ENCODE measurements at regions not wholly inside any gene's neighbourhood (a gene's known extent, or its start where the extent isn't known, plus 50 kb on each side); places are given as distances from the start of the nearest gene placed in this dataset.

- Histone ChIP-seq H3K79me2 (ENCODE audit: control insufficient read depth, insufficient read depth, low read length) (no peaks in the 10 kb centered on the region), H3K9me1 (ENCODE audit: control insufficient read depth, extremely low read depth, insufficient read depth, low read length) (no peaks in the 10 kb centered on the region), H3K36me3 (ENCODE audit: control insufficient read depth in 2 of 2, extremely low read depth in 1 of 2, insufficient read depth in 2 of 2, low read length in 2 of 2) (no peaks in the 10 kb centered on the region), H2AFZ (ENCODE audit: control insufficient read depth, low read length) (no peak overlapping the region), H4K20me1 (ENCODE audit: control insufficient read depth, extremely low read depth, insufficient read depth, low read length) (no peaks in the 10 kb centered on the region), H3K9ac (ENCODE audit: control insufficient read depth, extremely low read depth, insufficient read depth, low read length) (no peak overlapping the region), H3K27ac (ENCODE audit: control insufficient read depth, insufficient read depth, low read length) (no peak overlapping the region), H3K4me1 (ENCODE audit: control insufficient read depth, extremely low read depth, insufficient read depth, low read length) (no peaks in the 10 kb centered on the region), H3K4me2 (ENCODE audit: control insufficient read depth, extremely low read depth, insufficient read depth, low read depth, low read length) (no peak overlapping the region), H3K4me3 (ENCODE audit: control insufficient read depth in 2 of 3, extremely low read depth in 1 of 3, insufficient read depth in 2 of 3, low read depth in 1 of 3, low read length in 3 of 3) (no peak overlapping the region), H3K9me3 (ENCODE audit: control insufficient read depth, low read depth, low read length) (no peaks in the 10 kb centered on the region), H3K27me3 (ENCODE audit: control insufficient read depth, extremely low read depth, insufficient read depth, low read length) (no peaks in the 10 kb centered on the region)
- dilution Hi-C loops (cut with MboI; ENCODE audit: extremely low pct_ligation_motif_present, low sequenced_read_pairs) = no loop called here
- TF ChIP-seq EZH2 (IDR thresholded peaks at IDR 0.05; ENCODE audit: low read length) (no peak), CTCF (optimal IDR thresholded peaks at IDR 0.05 in 1 of 3, IDR thresholded peaks at IDR 0.05 in 1 of 3, conservative IDR thresholded peaks at IDR 0.05 in 1 of 3; ENCODE audit: extremely low read depth in 1 of 3, insufficient read depth in 2 of 3, low read length in 3 of 3) (no peak)
- no peak for DNase-seq (ENCODE audit: low read depth, low spot score)
- FAIRE-seq = no peak
These were observed 53.2 kb upstream of the CCDC6 start for GRCh38 chr10:59959504-59960018.

- DNase-seq (ENCODE audit: low read depth, low spot score) (no peak), FAIRE-seq (no peak)
- Histone ChIP-seq H3K36me3 (ENCODE audit: control insufficient read depth in 2 of 2, extremely low read depth in 1 of 2, insufficient read depth in 2 of 2, low read length in 2 of 2) (no peaks in the 10 kb centered on the region), H3K4me3 (ENCODE audit: control insufficient read depth in 2 of 3, extremely low read depth in 1 of 3, insufficient read depth in 2 of 3, low read depth in 1 of 3, low read length in 3 of 3) (no peak overlapping the region), H3K4me1 (ENCODE audit: control insufficient read depth, extremely low read depth, insufficient read depth, low read length) (no peaks in the 10 kb centered on the region), H3K9me1 (ENCODE audit: control insufficient read depth, extremely low read depth, insufficient read depth, low read length) (no peaks in the 10 kb centered on the region), H3K27me3 (ENCODE audit: control insufficient read depth, extremely low read depth, insufficient read depth, low read length) (no peaks in the 10 kb centered on the region), H3K9me3 (ENCODE audit: control insufficient read depth, low read depth, low read length) (no peaks in the 10 kb centered on the region), H4K20me1 (ENCODE audit: control insufficient read depth, extremely low read depth, insufficient read depth, low read length) (no peaks in the 10 kb centered on the region), H3K4me2 (ENCODE audit: control insufficient read depth, extremely low read depth, insufficient read depth, low read depth, low read length) (no peak overlapping the region), H3K9ac (ENCODE audit: control insufficient read depth, extremely low read depth, insufficient read depth, low read length) (no peak overlapping the region), H3K79me2 (ENCODE audit: control insufficient read depth, insufficient read depth, low read length) (no peaks in the 10 kb centered on the region), H3K27ac (ENCODE audit: control insufficient read depth, insufficient read depth, low read length) (no peak overlapping the region), H2AFZ (ENCODE audit: control insufficient read depth, low read length) (no peak overlapping the region)
- dilution Hi-C loops (cut with MboI; ENCODE audit: extremely low pct_ligation_motif_present, low sequenced_read_pairs) = no loop called here
- TF ChIP-seq EZH2 (IDR thresholded peaks at IDR 0.05; ENCODE audit: low read length) = no peak
These were observed 52.5 kb upstream of the CCDC6 start for GRCh38 chr10:59958882-59959281.

- DNase-seq (ENCODE audit: low read depth, low spot score) (no peak), FAIRE-seq (no peak)
- H3K27ac ChIP-seq (ENCODE audit: control insufficient read depth, insufficient read depth, low read length) = no peak overlapping the region
- H3K9me1 ChIP-seq (ENCODE audit: control insufficient read depth, extremely low read depth, insufficient read depth, low read length) = no peaks in the 10 kb centered on the region
- H3K79me2 ChIP-seq (ENCODE audit: control insufficient read depth, insufficient read depth, low read length) = no peaks in the 10 kb centered on the region
- dilution Hi-C loops (cut with MboI; ENCODE audit: extremely low pct_ligation_motif_present, low sequenced_read_pairs) = no loop called here
- no peaks in the 10 kb centered on the region for H3K9me3 ChIP-seq (ENCODE audit: control insufficient read depth, low read depth, low read length)
- H3K36me3 ChIP-seq (ENCODE audit: control insufficient read depth in 2 of 2, extremely low read depth in 1 of 2, insufficient read depth in 2 of 2, low read length in 2 of 2) = no peaks in the 10 kb centered on the region
- H3K9ac ChIP-seq (ENCODE audit: control insufficient read depth, extremely low read depth, insufficient read depth, low read length) = no peak overlapping the region
- H3K4me2 ChIP-seq (ENCODE audit: control insufficient read depth, extremely low read depth, insufficient read depth, low read depth, low read length) = no peak overlapping the region
- TF ChIP-seq EZH2 (IDR thresholded peaks at IDR 0.05; ENCODE audit: low read length) (no peak), CTCF (optimal IDR thresholded peaks at IDR 0.05 in 1 of 3, IDR thresholded peaks at IDR 0.05 in 1 of 3, conservative IDR thresholded peaks at IDR 0.05 in 1 of 3; ENCODE audit: extremely low read depth in 1 of 3, insufficient read depth in 2 of 3, low read length in 3 of 3) (no peak)
- H3K27me3 ChIP-seq (ENCODE audit: control insufficient read depth, extremely low read depth, insufficient read depth, low read length) = no peaks in the 10 kb centered on the region
- H4K20me1 ChIP-seq (ENCODE audit: control insufficient read depth, extremely low read depth, insufficient read depth, low read length) = no peaks in the 10 kb centered on the region
- H3K4me3 ChIP-seq (ENCODE audit: control insufficient read depth in 2 of 3, extremely low read depth in 1 of 3, insufficient read depth in 2 of 3, low read depth in 1 of 3, low read length in 3 of 3) = no peak overlapping the region
- H3K4me1 ChIP-seq (ENCODE audit: control insufficient read depth, extremely low read depth, insufficient read depth, low read length) = no peaks in the 10 kb centered on the region
- H2AFZ ChIP-seq (ENCODE audit: control insufficient read depth, low read length) = no peak overlapping the region
These were observed 51.6 kb upstream of the CCDC6 start for GRCh38 chr10:59957975-59958374.
